ENCODE measurements at regions not wholly inside any gene's neighbourhood (a gene's known extent, or its start where the extent isn't known, plus 50 kb on each side); places are given as distances from the start of the nearest gene placed in this dataset.

DNA sequence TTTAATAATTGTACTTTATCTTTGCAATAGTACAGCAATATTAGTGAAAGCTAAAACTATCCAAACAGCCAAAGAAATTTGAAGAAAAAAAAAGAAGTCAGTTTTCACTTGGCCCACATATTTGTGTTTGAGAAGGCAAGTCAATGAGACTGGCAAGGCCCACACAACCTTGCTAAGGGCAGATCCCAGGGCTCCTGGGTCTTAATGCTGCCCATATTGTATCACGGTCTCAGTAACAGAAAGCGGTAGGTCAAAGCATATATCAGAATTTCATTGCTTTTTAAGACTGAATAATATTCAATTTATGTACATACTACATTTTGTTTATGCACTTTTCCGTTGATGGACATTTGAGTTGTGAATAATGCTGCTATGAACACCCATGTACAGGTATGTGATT, 262.0 kb upstream of the TOPAZ1 start:
- no peaks in the 10 kb centered on the region for H3K9me1 ChIP-seq (ENCODE audit: control insufficient read depth, extremely low read depth, insufficient read depth, low read length)
- no peak overlapping the region for H3K27ac ChIP-seq (ENCODE audit: control insufficient read depth, insufficient read depth, low read length)
- H3K9me3 ChIP-seq (ENCODE audit: control insufficient read depth, low read depth, low read length), result no peaks in the 10 kb centered on the region
- dilution Hi-C loops (cut with MboI; ENCODE audit: extremely low pct_ligation_motif_present, low sequenced_read_pairs), result no loop called here
- H3K36me3 ChIP-seq (ENCODE audit: control insufficient read depth in 2 of 2, extremely low read depth in 1 of 2, insufficient read depth in 2 of 2, low read length in 2 of 2), result no peaks in the 10 kb centered on the region
- no peak for FAIRE-seq
- no peak overlapping the region for H3K4me3 ChIP-seq (ENCODE audit: control insufficient read depth in 2 of 3, extremely low read depth in 1 of 3, insufficient read depth in 2 of 3, low read depth in 1 of 3, low read length in 3 of 3)
- no peaks in the 10 kb centered on the region for H3K4me1 ChIP-seq (ENCODE audit: control insufficient read depth, extremely low read depth, insufficient read depth, low read length)
- no peaks in the 10 kb centered on the region for H3K79me2 ChIP-seq (ENCODE audit: control insufficient read depth, insufficient read depth, low read length)
- TF ChIP-seq EZH2 (IDR thresholded peaks at IDR 0.05; ENCODE audit: low read length), result no peak
- TF ChIP-seq, protein P1, sequence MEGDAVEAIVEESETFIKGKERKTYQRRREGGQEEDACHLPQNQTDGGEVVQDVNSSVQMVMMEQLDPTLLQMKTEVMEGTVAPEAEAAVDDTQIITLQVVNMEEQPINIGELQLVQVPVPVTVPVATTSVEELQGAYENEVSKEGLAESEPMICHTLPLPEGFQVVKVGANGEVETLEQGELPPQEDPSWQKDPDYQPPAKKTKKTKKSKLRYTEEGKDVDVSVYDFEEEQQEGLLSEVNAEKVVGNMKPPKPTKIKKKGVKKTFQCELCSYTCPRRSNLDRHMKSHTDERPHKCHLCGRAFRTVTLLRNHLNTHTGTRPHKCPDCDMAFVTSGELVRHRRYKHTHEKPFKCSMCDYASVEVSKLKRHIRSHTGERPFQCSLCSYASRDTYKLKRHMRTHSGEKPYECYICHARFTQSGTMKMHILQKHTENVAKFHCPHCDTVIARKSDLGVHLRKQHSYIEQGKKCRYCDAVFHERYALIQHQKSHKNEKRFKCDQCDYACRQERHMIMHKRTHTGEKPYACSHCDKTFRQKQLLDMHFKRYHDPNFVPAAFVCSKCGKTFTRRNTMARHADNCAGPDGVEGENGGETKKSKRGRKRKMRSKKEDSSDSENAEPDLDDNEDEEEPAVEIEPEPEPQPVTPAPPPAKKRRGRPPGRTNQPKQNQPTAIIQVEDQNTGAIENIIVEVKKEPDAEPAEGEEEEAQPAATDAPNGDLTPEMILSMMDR (optimal IDR thresholded peaks at IDR 0.05 in 1 of 3, IDR thresholded peaks at IDR 0.05 in 1 of 3, conservative IDR thresholded peaks at IDR 0.05 in 1 of 3; ENCODE audit: extremely low read depth in 1 of 3, insufficient read depth in 2 of 3, low read length in 3 of 3), result no peak
- H2AFZ ChIP-seq (ENCODE audit: control insufficient read depth, low read length), result no peak overlapping the region
- H3K27me3 ChIP-seq (ENCODE audit: control insufficient read depth, extremely low read depth, insufficient read depth, low read length), result no peaks in the 10 kb centered on the region
- no peaks in the 10 kb centered on the region for H4K20me1 ChIP-seq (ENCODE audit: control insufficient read depth, extremely low read depth, insufficient read depth, low read length)
- H3K9ac ChIP-seq (ENCODE audit: control insufficient read depth, extremely low read depth, insufficient read depth, low read length), result no peak overlapping the region
- H3K4me2 ChIP-seq (ENCODE audit: control insufficient read depth, extremely low read depth, insufficient read depth, low read depth, low read length), result no peak overlapping the region
- no peak for DNase-seq (ENCODE audit: low read depth, low spot score)

DNA sequence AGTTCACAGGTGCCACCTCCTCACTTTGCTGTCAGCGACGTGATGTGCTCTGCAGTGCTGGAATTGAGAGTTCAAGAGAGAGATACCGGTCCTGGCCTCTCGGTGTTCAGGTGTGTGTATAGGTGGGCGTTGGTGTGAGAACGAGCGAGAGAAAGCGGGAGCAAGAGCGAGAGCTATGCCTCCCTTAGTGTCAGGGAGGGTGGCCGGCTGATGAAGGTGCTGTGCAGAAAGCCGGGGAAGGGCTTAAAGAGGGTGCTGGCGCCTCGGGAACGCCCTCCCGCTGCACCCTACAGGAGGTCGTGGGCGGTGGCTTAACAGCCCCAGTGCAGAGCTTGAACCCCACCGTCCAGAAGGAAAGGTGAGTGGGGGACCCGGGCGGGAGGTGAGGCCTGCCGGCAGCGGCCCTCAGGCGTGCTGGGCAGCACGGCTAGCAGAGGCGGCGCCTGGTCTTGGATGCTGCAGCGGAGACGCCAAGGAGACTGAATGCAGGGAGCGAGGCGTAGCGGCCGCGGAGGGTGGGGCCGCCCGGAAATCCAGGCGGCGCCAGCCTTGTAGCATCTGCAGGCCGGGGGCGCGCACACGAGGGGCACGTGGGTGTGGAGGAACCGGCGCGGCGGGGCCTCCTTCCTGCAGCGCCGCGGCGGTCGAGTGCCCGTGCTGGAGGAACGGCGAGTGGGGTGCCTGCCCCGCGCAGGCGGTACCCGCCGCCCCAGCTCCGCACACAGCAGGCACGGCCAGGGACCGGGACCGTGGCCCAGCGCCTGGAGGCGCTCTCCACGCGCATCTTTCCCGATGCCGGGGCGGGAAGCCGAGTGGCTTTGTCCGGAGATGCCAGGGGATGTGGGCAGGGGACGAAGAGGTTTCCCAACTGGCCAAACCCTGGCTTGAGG, 246.8 kb upstream of the TOPAZ1 start:
- Histone ChIP-seq H2AFZ (ENCODE audit: control insufficient read depth, low read length) (peak overlapping the region; percentile 52), H3K9me1 (ENCODE audit: control insufficient read depth, extremely low read depth, insufficient read depth, low read length) (no peaks in the 10 kb centered on the region), H3K36me3 (ENCODE audit: control insufficient read depth in 2 of 2, extremely low read depth in 1 of 2, insufficient read depth in 2 of 2, low read length in 2 of 2) (no peaks in the 10 kb centered on the region), H3K9ac (ENCODE audit: control insufficient read depth, extremely low read depth, insufficient read depth, low read length) (no peak overlapping the region), H3K27me3 (ENCODE audit: control insufficient read depth, extremely low read depth, insufficient read depth, low read length) (peaks cover 65% of the 10 kb centered on the region), H3K4me3 (ENCODE audit: control insufficient read depth in 2 of 3, extremely low read depth in 1 of 3, insufficient read depth in 2 of 3, low read depth in 1 of 3, low read length in 3 of 3) (peak overlapping the region; percentile 23 to 80 (median 61)), H4K20me1 (ENCODE audit: control insufficient read depth, extremely low read depth, insufficient read depth, low read length) (no peaks in the 10 kb centered on the region), H3K79me2 (ENCODE audit: control insufficient read depth, insufficient read depth, low read length) (peaks cover 5% of the 10 kb centered on the region), H3K9me3 (ENCODE audit: control insufficient read depth, low read depth, low read length) (no peaks in the 10 kb centered on the region), H3K27ac (ENCODE audit: control insufficient read depth, insufficient read depth, low read length) (no peak overlapping the region), H3K4me1 (ENCODE audit: control insufficient read depth, extremely low read depth, insufficient read depth, low read length) (peaks cover 40% of the 10 kb centered on the region), H3K4me2 (ENCODE audit: control insufficient read depth, extremely low read depth, insufficient read depth, low read depth, low read length) (peak overlapping the region; percentile 98)
- DNase-seq (ENCODE audit: low read depth, low spot score) (no peak), FAIRE-seq (no peak)
- dilution Hi-C loops (cut with MboI; ENCODE audit: extremely low pct_ligation_motif_present, low sequenced_read_pairs), result no loop called here
- TF ChIP-seq EZH2 (IDR thresholded peaks at IDR 0.05; ENCODE audit: low read length), result peak; percentile 68
- TF ChIP-seq, protein P1 (optimal IDR thresholded peaks at IDR 0.05 in 1 of 3, IDR thresholded peaks at IDR 0.05 in 1 of 3, conservative IDR thresholded peaks at IDR 0.05 in 1 of 3; ENCODE audit: extremely low read depth in 1 of 3, insufficient read depth in 2 of 3, low read length in 3 of 3), result peak in 1 of 3 experiments; percentile 0

All from keratinocyte (primary cell).